Trophoblast cell (in vitro differentiated cells and primary cell): ENCODE measurements at regions not wholly inside any gene's neighbourhood (a gene's known extent, or its start where the extent isn't known, plus 50 kb on each side); places are given as distances from the start of the nearest gene placed in this dataset.

ENCODE experiments used
- DNase-seq, 2 donors: peaks; one replicate each; pipeline ENCODE4 v3.0.0-alpha.2; 2016
- H2AFZ ChIP-seq: 2 replicates; pipeline ENCODE4 v1.6.1; 2013; ENCODE audit warnings: low read length, moderate library complexity, mild to moderate bottlenecking; ENCODE audit not compliant: insufficient read depth, poor library complexity
- H2AK5ac ChIP-seq: 2 replicates; pipeline ENCODE4 v1.6.1; 2013; ENCODE audit warnings: mild to moderate bottlenecking, low read length
- H2BK120ac ChIP-seq: 2 replicates; pipeline ENCODE4 v1.6.1; 2013; ENCODE audit warnings: low read length, mild to moderate bottlenecking, moderate library complexity; ENCODE audit not compliant: insufficient read depth, poor library complexity
- H2BK12ac ChIP-seq: 2 replicates; pipeline ENCODE4 v1.6.1; 2013; ENCODE audit warnings: mild to moderate bottlenecking, low read length, moderate library complexity
- H2BK5ac ChIP-seq: 2 replicates; pipeline ENCODE4 v1.6.1; 2013; ENCODE audit warnings: low read length, low read depth, moderate library complexity, mild to moderate bottlenecking; ENCODE audit not compliant: poor library complexity
- H3K14ac ChIP-seq: 2 replicates; pipeline ENCODE4 v1.6.1; 2013; ENCODE audit warnings: mild to moderate bottlenecking, low read length
- H3K18ac ChIP-seq: 2 replicates; pipeline ENCODE4 v1.6.1; 2013; ENCODE audit warnings: mild to moderate bottlenecking, low read length
- H3K23ac ChIP-seq: 2 replicates; pipeline ENCODE4 v1.6.1; 2013; ENCODE audit warnings: low read length
- H3K27ac ChIP-seq: 2 replicates; pipeline ENCODE4 v1.5.1; 2013; ENCODE audit warnings: low read depth, mild to moderate bottlenecking, inconsistent platforms, low read length, moderate library complexity
- H3K27me3 ChIP-seq: 2 replicates; pipeline ENCODE4 v1.6.1; 2013; ENCODE audit warnings: inconsistent platforms, mild to moderate bottlenecking, low read length, moderate library complexity; ENCODE audit not compliant: insufficient read depth
- H3K36me3 ChIP-seq, 2 experiments: 1 replicate in 1 of 2; 2 replicates in 1 of 2; pipeline ENCODE4 v1.6.1; 2013; ENCODE audit warnings: low read length in 2 of 2, mild to moderate bottlenecking in 2 of 2, moderate library complexity in 1 of 2; ENCODE audit not compliant: insufficient read depth in 2 of 2, control insufficient read depth in 1 of 2
- H3K4ac ChIP-seq: 2 replicates; pipeline ENCODE4 v1.6.1; 2013; ENCODE audit warnings: low read depth, mild to moderate bottlenecking, low read length, moderate library complexity
- H3K4me1 ChIP-seq, 2 experiments: 1 replicate in 1 of 2; 2 replicates in 1 of 2; pipeline ENCODE4 v1.6.1; 2013; ENCODE audit warnings: low read length in 2 of 2, mild to moderate bottlenecking in 2 of 2, moderate library complexity in 1 of 2; ENCODE audit not compliant: insufficient read depth in 2 of 2, control insufficient read depth in 1 of 2
- H3K4me2 ChIP-seq: 2 replicates; pipeline ENCODE4 v1.6.1; 2013; ENCODE audit warnings: inconsistent platforms, mild to moderate bottlenecking, low read length, moderate library complexity
- H3K4me3 ChIP-seq: 2 replicates; pipeline ENCODE4 v1.5.1; 2013; ENCODE audit warnings: mild to moderate bottlenecking, low read depth, low read length, inconsistent platforms
- H3K79me1 ChIP-seq: one replicate; pipeline ENCODE4 v1.6.1; 2013; ENCODE audit warnings: low read length
- H3K79me2 ChIP-seq: 2 replicates; pipeline ENCODE4 v1.6.1; 2013; ENCODE audit warnings: low read length, mild to moderate bottlenecking; ENCODE audit not compliant: control insufficient read depth, insufficient read depth, poor library complexity
- H3K9ac ChIP-seq: 2 replicates; pipeline ENCODE4 v1.6.1; 2013; ENCODE audit warnings: mild to moderate bottlenecking, low read length
- H3K9me3 ChIP-seq: 2 replicates; pipeline ENCODE4 v1.6.1; 2013; ENCODE audit warnings: low read depth, mild to moderate bottlenecking, control low read depth, inconsistent platforms, low read length; ENCODE audit not compliant: insufficient read depth
- H4K12ac ChIP-seq: 2 replicates; pipeline ENCODE4 v1.6.1; 2013; ENCODE audit warnings: low read depth, mild to moderate bottlenecking, low read length, moderate library complexity
- H4K8ac ChIP-seq: 2 replicates; pipeline ENCODE4 v1.6.1; 2013; ENCODE audit warnings: low read depth, mild to moderate bottlenecking, low read length, moderate library complexity
- H4K91ac ChIP-seq: one replicate; pipeline ENCODE4 v1.6.1; 2013; ENCODE audit warnings: low read depth, mild to moderate bottlenecking, low read length, moderate library complexity
- WGBS: extraction: QIAGEN DNeasy Blood & Tissue Kit; methylation state at CpG from one replicate; pipeline ENCODE4 v1.1.7; 2013; ENCODE audit warnings: missing lambda C conversion rate; ENCODE audit not compliant: insufficient read length, insufficient coverage; ENCODE audit errors: extremely low coverage; 5-methylcytosine and 5-hydroxymethylcytosine counted together

- Histone ChIP-seq H4K12ac (no peak overlapping the region), H4K91ac (no peak overlapping the region), H3K18ac (no peak overlapping the region), H2BK12ac (no peak overlapping the region), H3K14ac (no peak overlapping the region), H3K23ac (no peak overlapping the region), H3K79me1 (no peaks in the 10 kb centered on the region), H3K27ac (no peak overlapping the region), H3K36me3 (no peaks in the 10 kb centered on the region), H3K4me3 (no peak overlapping the region), H3K9me3 (peaks cover 1% of the 10 kb centered on the region), H4K8ac (no peak overlapping the region), H2BK5ac (no peak overlapping the region), H3K79me2 (no peaks in the 10 kb centered on the region), H3K4me1 (no peaks in the 10 kb centered on the region), H2BK120ac (no peak overlapping the region), H3K4ac (no peak overlapping the region), H2AK5ac (no peak overlapping the region), H2AFZ (no peak overlapping the region), H3K4me2 (no peak overlapping the region), H3K9ac (no peak overlapping the region), H3K27me3 (no peaks in the 10 kb centered on the region)
- WGBS: no CpG with 5 or more reads among the region's 7 CpGs
- DNase-seq: no peak
These were observed 132.1 kb downstream of the URI1 start for GRCh38 chr19:30074096-30074495.

GRCh38 chr19:30074741-30075715 is 133.0 kb downstream of the URI1 start:
- Histone ChIP-seq H3K79me2 (no peaks in the 10 kb centered on the region), H3K9me3 (peaks cover 1% of the 10 kb centered on the region), H2BK120ac (no peak overlapping the region), H2BK12ac (no peak overlapping the region), H2BK5ac (no peak overlapping the region), H3K27me3 (no peaks in the 10 kb centered on the region), H3K4ac (no peak overlapping the region), H2AK5ac (no peak overlapping the region), H3K14ac (no peak overlapping the region), H3K4me1 (no peaks in the 10 kb centered on the region), H3K23ac (no peak overlapping the region), H3K9ac (no peak overlapping the region), H3K36me3 (no peaks in the 10 kb centered on the region), H3K27ac (no peak overlapping the region), H3K4me2 (no peak overlapping the region), H4K8ac (no peak overlapping the region), H3K18ac (no peak overlapping the region), H4K91ac (no peak overlapping the region), H3K79me1 (no peaks in the 10 kb centered on the region), H4K12ac (no peak overlapping the region), H3K4me3 (no peak overlapping the region), H2AFZ (no peak overlapping the region)
- WGBS: no CpG with 5 or more reads among the region's 12 CpGs
- no peak for DNase-seq

- Histone ChIP-seq H3K9ac (no peak overlapping the region), H4K91ac (no peak overlapping the region), H3K23ac (no peak overlapping the region), H2AK5ac (no peak overlapping the region), H3K14ac (no peak overlapping the region), H2BK12ac (no peak overlapping the region), H3K36me3 (no peaks in the 10 kb centered on the region), H3K27ac (no peak overlapping the region), H4K12ac (no peak overlapping the region), H3K4me2 (no peak overlapping the region), H3K9me3 (peaks cover 1% of the 10 kb centered on the region), H4K8ac (no peak overlapping the region), H3K18ac (no peak overlapping the region), H3K4ac (no peak overlapping the region), H3K4me1 (no peaks in the 10 kb centered on the region), H3K4me3 (no peak overlapping the region), H2BK120ac (no peak overlapping the region), H2BK5ac (no peak overlapping the region), H3K79me2 (no peaks in the 10 kb centered on the region), H3K79me1 (no peaks in the 10 kb centered on the region), H2AFZ (no peak overlapping the region), H3K27me3 (no peaks in the 10 kb centered on the region)
- WGBS: no CpG with 5 or more reads among the region's 11 CpGs
- no peak for DNase-seq
These were observed 134.1 kb downstream of the URI1 start for GRCh38 chr19:30076101-30076551.

- H3K9me3 ChIP-seq: peaks cover 1% of the 10 kb centered on the region
- H3K79me1 ChIP-seq: no peaks in the 10 kb centered on the region
- H3K4me2 ChIP-seq: no peak overlapping the region
- no peak overlapping the region for H3K14ac ChIP-seq
- H3K36me3 ChIP-seq: no peaks in the 10 kb centered on the region
- WGBS: no CpG with 5 or more reads among the region's 14 CpGs
- no peak overlapping the region for H3K4ac ChIP-seq
- H3K9ac ChIP-seq: no peak overlapping the region
- H3K79me2 ChIP-seq: no peaks in the 10 kb centered on the region
- H3K27me3 ChIP-seq: no peaks in the 10 kb centered on the region
- H2BK120ac ChIP-seq: no peak overlapping the region
- no peak for DNase-seq
- H2BK5ac ChIP-seq: no peak overlapping the region
- no peak overlapping the region for H2AK5ac ChIP-seq
- H4K12ac ChIP-seq: no peak overlapping the region
- H2BK12ac ChIP-seq: no peak overlapping the region
- no peak overlapping the region for H4K8ac ChIP-seq
- H4K91ac ChIP-seq: no peak overlapping the region
- H3K18ac ChIP-seq: no peak overlapping the region
- H2AFZ ChIP-seq: no peak overlapping the region
- H3K4me3 ChIP-seq: no peak overlapping the region
- no peak overlapping the region for H3K23ac ChIP-seq
- H3K27ac ChIP-seq: no peak overlapping the region
- H3K4me1 ChIP-seq: no peaks in the 10 kb centered on the region
These were observed 135.0 kb downstream of the URI1 start for GRCh38 chr19:30076751-30077670.
